ENCODE measurements at regions not wholly inside any gene's neighbourhood (a gene's known extent, or its start where the extent isn't known, plus 50 kb on each side); places are given as distances from the start of the nearest gene placed in this dataset.
"Not testable (repeated sequence)": the region's sequence is repeated elsewhere in the genome, so short reads cannot be mapped to it uniquely, and the experiment has no call there.

DNA sequence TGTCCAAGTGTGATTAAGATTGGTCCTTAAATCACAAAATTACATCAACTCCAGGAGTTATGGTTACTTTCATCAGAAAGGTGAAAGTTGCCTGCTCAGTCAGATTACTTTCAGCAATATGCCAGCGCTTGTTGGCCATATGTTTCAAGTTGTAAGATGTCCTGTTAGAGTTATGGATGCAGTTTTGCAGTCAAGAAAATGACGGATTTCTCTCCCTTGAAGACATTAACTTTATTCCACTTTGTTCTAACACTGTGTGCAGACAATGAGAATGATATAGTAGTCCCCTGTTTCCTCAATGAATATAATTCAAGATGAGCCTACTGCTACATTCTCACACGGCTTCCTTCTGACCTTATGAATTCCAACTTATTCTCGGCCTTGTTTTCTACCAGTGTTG is 295.0 kb upstream of the ADGRL3 start:
- no peaks in the 10 kb centered on the region for H3K27me3 Mint-ChIP-seq (ENCODE audit: unreplicated experiment)
- TF ChIP-seq, protein P1, sequence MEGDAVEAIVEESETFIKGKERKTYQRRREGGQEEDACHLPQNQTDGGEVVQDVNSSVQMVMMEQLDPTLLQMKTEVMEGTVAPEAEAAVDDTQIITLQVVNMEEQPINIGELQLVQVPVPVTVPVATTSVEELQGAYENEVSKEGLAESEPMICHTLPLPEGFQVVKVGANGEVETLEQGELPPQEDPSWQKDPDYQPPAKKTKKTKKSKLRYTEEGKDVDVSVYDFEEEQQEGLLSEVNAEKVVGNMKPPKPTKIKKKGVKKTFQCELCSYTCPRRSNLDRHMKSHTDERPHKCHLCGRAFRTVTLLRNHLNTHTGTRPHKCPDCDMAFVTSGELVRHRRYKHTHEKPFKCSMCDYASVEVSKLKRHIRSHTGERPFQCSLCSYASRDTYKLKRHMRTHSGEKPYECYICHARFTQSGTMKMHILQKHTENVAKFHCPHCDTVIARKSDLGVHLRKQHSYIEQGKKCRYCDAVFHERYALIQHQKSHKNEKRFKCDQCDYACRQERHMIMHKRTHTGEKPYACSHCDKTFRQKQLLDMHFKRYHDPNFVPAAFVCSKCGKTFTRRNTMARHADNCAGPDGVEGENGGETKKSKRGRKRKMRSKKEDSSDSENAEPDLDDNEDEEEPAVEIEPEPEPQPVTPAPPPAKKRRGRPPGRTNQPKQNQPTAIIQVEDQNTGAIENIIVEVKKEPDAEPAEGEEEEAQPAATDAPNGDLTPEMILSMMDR (IDR thresholded peaks at IDR 0.05; ENCODE audit: partially characterized antibody, unreplicated experiment) = no peak
- no peaks in the 10 kb centered on the region for H3K36me3 Mint-ChIP-seq (ENCODE audit: unreplicated experiment)
- no peak for DNase-seq
- no peaks in the 10 kb centered on the region for H3K9me3 Mint-ChIP-seq (ENCODE audit: unreplicated experiment)
- H3K4me3 Mint-ChIP-seq (ENCODE audit: unreplicated experiment) = no peak overlapping the region
- H3K27ac Mint-ChIP-seq (ENCODE audit: unreplicated experiment) = no peak overlapping the region
- peaks cover 5% of the 10 kb centered on the region for H3K4me1 Mint-ChIP-seq (ENCODE audit: low read depth, unreplicated experiment)

DNA sequence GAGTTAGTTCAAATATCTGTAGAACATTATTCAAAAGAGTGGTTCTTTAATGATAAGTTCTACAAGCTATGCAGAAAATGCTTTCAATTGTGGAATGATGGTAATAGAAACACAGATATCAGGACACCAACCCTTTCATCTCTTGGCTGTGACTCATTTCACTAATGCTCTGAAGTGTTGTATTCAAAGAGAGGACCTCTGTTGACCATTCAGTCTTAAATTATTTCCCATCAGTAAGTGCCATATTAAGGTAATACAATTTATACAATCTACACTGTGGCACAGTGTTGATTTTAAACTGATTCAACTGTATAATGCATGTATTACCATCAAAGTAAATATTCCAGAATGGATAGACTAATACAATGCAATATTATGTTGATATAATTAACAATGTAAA is 289.0 kb upstream of the ADGRL3 start:
- no peak for DNase-seq
- Mint-ChIP-seq H3K36me3 (ENCODE audit: unreplicated experiment) (no peaks in the 10 kb centered on the region), H3K4me1 (ENCODE audit: low read depth, unreplicated experiment) (peaks cover 3% of the 10 kb centered on the region), H3K9me3 (ENCODE audit: unreplicated experiment) (no peaks in the 10 kb centered on the region), H3K4me3 (ENCODE audit: unreplicated experiment) (no peak overlapping the region), H3K27me3 (ENCODE audit: unreplicated experiment) (no peaks in the 10 kb centered on the region), H3K27ac (ENCODE audit: unreplicated experiment) (no peak overlapping the region)
- TF ChIP-seq, protein P1 (IDR thresholded peaks at IDR 0.05; ENCODE audit: partially characterized antibody, unreplicated experiment) = no peak

DNA sequence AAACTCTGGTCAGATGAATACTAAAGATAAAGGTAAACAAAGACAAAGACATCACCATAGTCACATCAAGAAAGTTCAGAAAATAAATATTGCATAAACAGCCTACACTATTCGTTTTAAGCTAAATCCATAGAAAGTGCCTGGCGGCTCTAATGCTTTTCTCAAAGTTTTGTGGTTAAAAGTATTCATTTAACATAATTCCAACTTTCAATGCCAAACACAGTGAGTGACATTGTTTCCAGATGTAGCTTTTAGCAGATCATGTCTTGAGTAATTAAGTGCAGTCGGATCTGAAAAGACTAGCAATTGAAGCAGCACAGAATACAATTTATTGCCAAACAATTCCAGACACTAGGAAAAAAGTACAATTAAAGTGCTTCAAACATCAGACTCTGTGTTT is 287.1 kb upstream of the ADGRL3 start:
- TF ChIP-seq, protein P1 (IDR thresholded peaks at IDR 0.05; ENCODE audit: partially characterized antibody, unreplicated experiment) = no peak
- H3K9me3 Mint-ChIP-seq (ENCODE audit: unreplicated experiment) = peaks cover 1% of the 10 kb centered on the region
- H3K4me3 Mint-ChIP-seq (ENCODE audit: unreplicated experiment) = no peak overlapping the region
- no peak overlapping the region for H3K27ac Mint-ChIP-seq (ENCODE audit: unreplicated experiment)
- H3K27me3 Mint-ChIP-seq (ENCODE audit: unreplicated experiment) = no peaks in the 10 kb centered on the region
- peaks cover 3% of the 10 kb centered on the region for H3K4me1 Mint-ChIP-seq (ENCODE audit: low read depth, unreplicated experiment)
- H3K36me3 Mint-ChIP-seq (ENCODE audit: unreplicated experiment) = no peaks in the 10 kb centered on the region
- no peak for DNase-seq

DNA sequence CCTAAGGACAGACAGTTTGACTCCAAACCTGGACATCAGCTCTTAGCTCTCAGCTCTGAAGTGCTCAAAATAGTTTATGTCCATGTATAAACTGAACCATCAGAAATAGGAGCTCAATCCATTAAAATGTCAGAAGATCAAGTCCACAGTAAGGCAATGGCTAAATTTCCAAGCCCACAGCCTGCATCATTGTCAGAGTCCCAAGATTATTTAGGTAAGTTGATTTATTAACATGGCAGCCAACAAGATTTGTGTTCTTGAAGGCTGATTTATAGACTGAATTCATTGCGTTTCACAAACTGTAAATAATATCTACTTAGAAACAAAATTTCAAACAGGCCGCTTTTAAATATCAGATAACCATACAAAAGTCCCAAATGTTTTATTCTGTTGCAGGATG is 286.5 kb upstream of the ADGRL3 start:
- no peaks in the 10 kb centered on the region for H3K27me3 Mint-ChIP-seq (ENCODE audit: unreplicated experiment)
- no peaks in the 10 kb centered on the region for H3K36me3 Mint-ChIP-seq (ENCODE audit: unreplicated experiment)
- peaks cover 1% of the 10 kb centered on the region for H3K9me3 Mint-ChIP-seq (ENCODE audit: unreplicated experiment)
- H3K4me3 Mint-ChIP-seq (ENCODE audit: unreplicated experiment) = no peak overlapping the region
- TF ChIP-seq, protein P1 (IDR thresholded peaks at IDR 0.05; ENCODE audit: partially characterized antibody, unreplicated experiment) = no peak
- no peak for DNase-seq
- H3K4me1 Mint-ChIP-seq (ENCODE audit: low read depth, unreplicated experiment) = peaks cover 3% of the 10 kb centered on the region
- H3K27ac Mint-ChIP-seq (ENCODE audit: unreplicated experiment) = no peak overlapping the region

DNA sequence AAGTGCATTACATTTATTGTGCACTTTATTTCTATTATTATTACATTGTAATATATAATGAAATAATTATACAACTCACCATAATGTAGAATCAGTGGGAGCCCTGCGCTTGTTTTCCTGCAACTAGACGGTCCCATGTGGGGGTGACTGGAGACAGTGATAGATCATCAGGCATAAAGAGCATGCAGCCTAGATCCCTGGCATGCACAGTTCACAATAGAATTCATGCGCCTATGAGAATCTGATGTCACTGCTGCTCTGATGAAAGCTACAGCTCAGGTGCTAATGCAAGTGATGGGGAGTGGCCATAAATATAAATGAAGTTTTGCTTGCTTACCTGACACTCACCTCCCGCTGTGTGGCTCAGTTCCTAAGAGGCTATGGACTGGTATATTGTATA is 278.4 kb upstream of the ADGRL3 start:
- H3K27ac Mint-ChIP-seq (ENCODE audit: unreplicated experiment); H3K27me3 Mint-ChIP-seq (ENCODE audit: unreplicated experiment); H3K4me3 Mint-ChIP-seq (ENCODE audit: unreplicated experiment); H3K9me3 Mint-ChIP-seq (ENCODE audit: unreplicated experiment); H3K4me1 Mint-ChIP-seq (ENCODE audit: low read depth, unreplicated experiment); DNase-seq; H3K36me3 Mint-ChIP-seq (ENCODE audit: unreplicated experiment): not testable (repeated sequence)

DNA sequence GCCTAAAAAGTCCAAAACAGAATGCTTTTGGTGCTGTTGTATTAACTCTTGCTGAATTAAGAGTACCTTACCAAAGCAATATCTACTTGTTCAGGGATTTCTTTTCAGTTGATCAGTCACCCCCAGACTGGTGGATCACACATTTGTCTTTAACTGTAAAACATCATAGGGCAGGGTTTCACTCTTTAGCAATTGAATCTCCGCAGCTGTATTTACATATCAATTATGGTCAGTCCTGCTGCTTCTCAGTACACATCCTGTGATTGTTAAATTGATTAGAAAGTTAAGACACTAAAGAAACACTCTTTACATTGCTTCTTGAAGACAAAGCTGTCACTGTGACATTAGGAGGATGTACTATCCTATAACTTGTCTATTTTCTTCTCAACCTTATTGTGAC is 277.1 kb upstream of the ADGRL3 start:
- no peak for DNase-seq
- Mint-ChIP-seq H3K27me3 (ENCODE audit: unreplicated experiment) (no peaks in the 10 kb centered on the region), H3K27ac (ENCODE audit: unreplicated experiment) (no peak overlapping the region), H3K4me3 (ENCODE audit: unreplicated experiment) (no peak overlapping the region), H3K36me3 (ENCODE audit: unreplicated experiment) (no peaks in the 10 kb centered on the region), H3K4me1 (ENCODE audit: low read depth, unreplicated experiment) (peaks cover 11% of the 10 kb centered on the region), H3K9me3 (ENCODE audit: unreplicated experiment) (no peaks in the 10 kb centered on the region)
- TF ChIP-seq, protein P1 (IDR thresholded peaks at IDR 0.05; ENCODE audit: partially characterized antibody, unreplicated experiment) = no peak
